ENCODE measurements at regions not wholly inside any gene's neighbourhood (a gene's known extent, or its start where the extent isn't known, plus 50 kb on each side); places are given as distances from the start of the nearest gene placed in this dataset.

- no peak overlapping the region for H4K8ac ChIP-seq (ENCODE audit: extremely low read depth, insufficient read depth, low read length)
- H3K14ac ChIP-seq (ENCODE audit: insufficient read length), result no peak overlapping the region
- H2BK12ac ChIP-seq (ENCODE audit: low read depth, low read length), result no peak overlapping the region
- peaks cover 0 to 4% (median 2%) of the 10 kb centered on the region in 4 experiments; a peak in 2 of 7 replicates for H3K4me1 ChIP-seq (replicated peaks in 1 of 4; ENCODE audit: control insufficient read depth in 3 of 4, insufficient read depth in 4 of 4, low read length in 3 of 4)
- H3K36me3 ChIP-seq (ENCODE audit: control insufficient read depth in 2 of 4, insufficient read depth in 4 of 4, low read length in 3 of 4), result no peaks in the 10 kb centered on the region
- no peak overlapping the region for H2AK5ac ChIP-seq (ENCODE audit: low read depth, low read length)
- H3K4me2 ChIP-seq (ENCODE audit: insufficient read depth in 1 of 2, low read depth in 2 of 2, low read length in 2 of 2), result no peak overlapping the region
- no peak overlapping the region for H3K56ac ChIP-seq (replicated peaks; ENCODE audit: insufficient read length, low read depth, low read length)
- H4K20me1 ChIP-seq (replicated peaks in 1 of 2; ENCODE audit: control insufficient read depth in 1 of 2, insufficient read depth in 2 of 2, low read length in 2 of 2), result no peaks in the 10 kb centered on the region
- no peak for DNase-seq (ENCODE audit: low read depth in 1 of 2, low spot score in 2 of 2)
- no peak overlapping the region for H3K23ac ChIP-seq (ENCODE audit: insufficient read length)
- H3K79me2 ChIP-seq (ENCODE audit: control insufficient read depth in 1 of 2, insufficient read depth in 2 of 2, low read length in 2 of 2), result no peaks in the 10 kb centered on the region
- 90% methylated on average over 9 of the region's 9 CpGs; no CpG with 5 or more reads in 1 of the 2 experiments for WGBS, 2 experiments (ENCODE audit: extremely low coverage in 1 of 2, insufficient coverage in 1 of 2, insufficient read length in 1 of 2, insufficient replicate concordance in 2 of 2, low coverage in 1 of 2, low lambda C conversion rate in 2 of 2, missing lambda C conversion rate in 1 of 2)
- H2AFZ ChIP-seq (ENCODE audit: low read length), result no peak overlapping the region
- no peak overlapping the region for H2BK15ac ChIP-seq (ENCODE audit: low read length)
- no peak overlapping the region for H2BK20ac ChIP-seq (ENCODE audit: low read length)
- no peak overlapping the region for H3K4ac ChIP-seq (replicated peaks; ENCODE audit: insufficient read length, low read depth, low read length)
- no peak overlapping the region for H4K5ac ChIP-seq (ENCODE audit: insufficient read length, low read depth, low read length)
- no peak overlapping the region for H4K91ac ChIP-seq (replicated peaks; ENCODE audit: insufficient read length, low read length)
- CTCF ChIA-PET (ENCODE audit: partially characterized antibody), result no interaction called here
- no peak overlapping the region for H3K18ac ChIP-seq (ENCODE audit: extremely low read depth, low read length)
- H3K9ac ChIP-seq (replicated peaks in 1 of 4; ENCODE audit: extremely low read depth in 1 of 4, low read depth in 3 of 4, low read length in 3 of 4), result no peak overlapping the region
- FAIRE-seq, result no peak
- H2BK120ac ChIP-seq (replicated peaks; ENCODE audit: low read depth, low read length), result no peak overlapping the region
- POLR2A ChIA-PET (ENCODE audit: partially characterized antibody), result no interaction called here
- no peaks in the 10 kb centered on the region for H3K79me1 ChIP-seq (ENCODE audit: low read depth, low read length)
- no peak overlapping the region for H2BK5ac ChIP-seq (ENCODE audit: low read depth, low read length)
- H3K27ac ChIP-seq (ENCODE audit: low read depth, low read length), result no peak overlapping the region
- no peaks in the 10 kb centered on the region for H3K27me3 ChIP-seq (replicated peaks in 1 of 4; ENCODE audit: control insufficient read depth in 3 of 4, extremely low read depth in 1 of 4, insufficient read depth in 3 of 4, low read length in 3 of 4)
- no peaks in the 10 kb centered on the region for H3K9me3 ChIP-seq (ENCODE audit: insufficient read depth in 2 of 2, low read depth in 1 of 2, low read length in 1 of 2)
- H3K4me3 ChIP-seq (ENCODE audit: extremely low read depth in 1 of 4, insufficient read depth in 2 of 4, low read depth in 3 of 4, low read length in 4 of 4), result no peak overlapping the region
- H3K23me2 ChIP-seq (ENCODE audit: low read depth, low read length), result no peaks in the 10 kb centered on the region; the same call in 1 of the 2 replicates
- TF ChIP-seq SP2 (IDR thresholded peaks at IDR 0.05; ENCODE audit: low read length) (no peak), GABPA (IDR thresholded peaks at IDR 0.05; ENCODE audit: borderline replicate concordance, insufficient read depth, low read length) (no peak), CTBP2 (IDR thresholded peaks at IDR 0.05; ENCODE audit: borderline replicate concordance, insufficient read depth, insufficient read length, low read length) (no peak), SP1 (IDR thresholded peaks at IDR 0.05; ENCODE audit: low read depth, low read length) (no peak), TAF7 (optimal IDR thresholded peaks at IDR 0.05; ENCODE audit: borderline replicate concordance, low read depth, low read length) (no peak), SIRT6 (IDR thresholded peaks at IDR 0.05; ENCODE audit: low read length) (no peak), EGR1 (IDR thresholded peaks at IDR 0.05; ENCODE audit: borderline replicate concordance, low read depth, low read length) (no peak), POU5F1 (IDR thresholded peaks at IDR 0.05; ENCODE audit: low read depth, low read length) (no peak), RFX5 (IDR thresholded peaks at IDR 0.05; ENCODE audit: borderline replicate concordance, low read depth, low read length) (no peak), JUN (IDR thresholded peaks at IDR 0.05; ENCODE audit: low read depth, low read length) (no peak), GTF2F1 (IDR thresholded peaks at IDR 0.05; ENCODE audit: borderline replicate concordance, low read depth, low read length) (no peak), POLR2AphosphoS5 (IDR thresholded peaks at IDR 0.05; ENCODE audit: low read depth, low read length) (no peak), RNF2 (IDR thresholded peaks at IDR 0.05; ENCODE audit: borderline replicate concordance, low read depth, low read length, missing control alignments, poor library complexity, severe bottlenecking) (no peak), TBP (IDR thresholded peaks at IDR 0.05; ENCODE audit: low read depth, low read length) (no peak), E2F6 (IDR thresholded peaks at IDR 0.05) (no peak)
Measured at GRCh38 chr11:47915374-47915773, 65.0 kb upstream of the PTPRJ start.

All from H1 (cell line).